ENCODE measurements at regions not wholly inside any gene's neighbourhood (a gene's known extent, or its start where the extent isn't known, plus 50 kb on each side); places are given as distances from the start of the nearest gene placed in this dataset.

- TF ChIP-seq MEF2A (IDR thresholded peaks at IDR 0.05; ENCODE audit: insufficient read depth, low read depth, low read length) (no peak), ZNF274 (IDR thresholded peaks at IDR 0.05; ENCODE audit: insufficient read depth, insufficient read length) (no peak), ZNF217 (IDR thresholded peaks at IDR 0.05) (peak; percentile 59), WRNIP1 (IDR thresholded peaks at IDR 0.05; ENCODE audit: borderline replicate concordance, low read depth, low read length) (no peak), NBN (IDR thresholded peaks at IDR 0.05) (no peak), MLLT1 (IDR thresholded peaks at IDR 0.05) (no peak), SIX5 (IDR thresholded peaks at IDR 0.05; ENCODE audit: low read depth, low read length, severe bottlenecking) (no peak)
Observed at GRCh38 chr6:138637822-138638221, 135.7 kb upstream of the CCDC28A start (continued).

- ChIA-PET POLR2A (interaction anchor here (0.8 to 3.3 kb wide), 11 partner anchors 9 to 134 kb away, joined by 3 to 31 read pairs (median 5); no protein-coding TSS in a partner anchor), SMC1A (ENCODE audit: uncharacterized antibody, unreplicated experiment) (interaction anchor here (0.8 to 4.4 kb wide), 24 partner anchors 8 to 1617 kb away, joined by 3 to 46 read pairs (median 5); no protein-coding TSS in a partner anchor), CTCF (interaction anchor here (0.8 to 4.0 kb wide), 10 partner anchors 9 to 53 kb away, joined by 3 to 29 read pairs (median 5); no protein-coding TSS in a partner anchor), RAD21 (ENCODE audit: unreplicated experiment) (interaction anchor here (0.9 to 3.6 kb wide), 10 partner anchors 9 to 127 kb away, joined by 3 to 24 read pairs (median 8); no protein-coding TSS in a partner anchor)
- Histone ChIP-seq H3K9me3 (replicated peaks; ENCODE audit: control insufficient read depth, insufficient read depth, low read length) (no peaks in the 10 kb centered on the region), H3K27ac (ENCODE audit: control insufficient read depth, insufficient read depth) (no peak overlapping the region), H2AFZ (ENCODE audit: control insufficient read depth, low read depth, low read length) (peak overlapping the region; percentile 45), H3K4me1 (ENCODE audit: control insufficient read depth, insufficient read depth, low read length) (no peaks in the 10 kb centered on the region), H3K27me3 (replicated peaks in 1 of 2; ENCODE audit: control insufficient read depth in 2 of 2, insufficient read depth in 2 of 2, low read length in 1 of 2) (no peaks in the 10 kb centered on the region), H4K20me1 (ENCODE audit: control insufficient read depth, insufficient read depth) (no peaks in the 10 kb centered on the region), H3K79me2 (ENCODE audit: control insufficient read depth, insufficient read depth, low read length) (no peaks in the 10 kb centered on the region), H3K4me2 (ENCODE audit: control insufficient read depth, insufficient read depth) (peak overlapping the region; percentile 69), H3K4me3 (peak overlapping the region; percentile 52; the same call in 1 of the 2 replicates), H3K36me3 (ENCODE audit: control insufficient read depth in 2 of 2, insufficient read depth in 2 of 2, low read length in 1 of 2) (no peaks in the 10 kb centered on the region), H3K9ac (ENCODE audit: control insufficient read depth, insufficient read depth, low read length) (no peak overlapping the region)
- TF ChIP-seq MAX (IDR thresholded peaks at IDR 0.05; ENCODE audit: low read depth, low read length), result no peak
- TF ChIP-seq KLF5 (IDR thresholded peaks at IDR 0.05; ENCODE audit: partially characterized antibody), result no peak
- TF ChIP-seq MEF2A (IDR thresholded peaks at IDR 0.05; ENCODE audit: insufficient read depth, low read depth, low read length), result no peak
- no peak for TF ChIP-seq YBX1 (IDR thresholded peaks at IDR 0.05)
- TF ChIP-seq NFXL1 (IDR thresholded peaks at IDR 0.05; ENCODE audit: borderline replicate concordance), result no peak
- ATAC-seq (no peak; the same call in 1 of the 3 replicates), DNase-seq (ENCODE audit: low read depth, low spot score) (no peak), FAIRE-seq (peak; percentile 61)
- BruUV-seq (replicated peaks), result no TSS peak
- in situ Hi-C loops (cut with MboI) (no loop called here), intact Hi-C loops (cut with micrococcal nuclease; ENCODE audit: unreplicated experiment) (no loop called here)
- 0% methylated on average over 3 of the region's 3 CpGs for whole genome bisulfite sequencing (ENCODE audit: insufficient coverage, insufficient replicate concordance, low lambda C conversion rate, missing lambda C conversion rate)
Observed at GRCh38 chr6:138638604-138639003, 135.0 kb upstream of the CCDC28A start.

Data from GM12878 (cell line).